Glutamatergic neuron (in vitro differentiated cells): ENCODE measurements at regions not wholly inside any gene's neighbourhood (a gene's known extent, or its start where the extent isn't known, plus 50 kb on each side); places are given as distances from the start of the nearest gene placed in this dataset.
A peak's percentile ranks its signal among the peaks of the same experiment; 100 is the strongest.

Experiments used
- DNase-seq: peaks from one replicate; pipeline ENCODE4 v3.0.0; 2022
- H3K27ac Mint-ChIP-seq: one replicate; pipeline ENCODE4 v1.8.0; 2020; ENCODE audit warnings: mild to moderate bottlenecking, mixed read lengths, inconsistent platforms; ENCODE audit not compliant: unreplicated experiment
- H3K27me3 Mint-ChIP-seq: one replicate; pipeline ENCODE4 v1.8.0; 2020; ENCODE audit warnings: mild to moderate bottlenecking, moderate library complexity, mixed read lengths, inconsistent platforms; ENCODE audit not compliant: unreplicated experiment
- H3K36me3 Mint-ChIP-seq: one replicate; pipeline ENCODE4 v1.8.0; 2020; ENCODE audit warnings: mild to moderate bottlenecking, mixed read lengths, inconsistent platforms; ENCODE audit not compliant: unreplicated experiment
- H3K4me1 Mint-ChIP-seq: one replicate; pipeline ENCODE4 v1.8.0; 2020; ENCODE audit warnings: mild to moderate bottlenecking, low read depth, mixed read lengths, inconsistent platforms; ENCODE audit not compliant: unreplicated experiment
- H3K4me3 Mint-ChIP-seq: one replicate; pipeline ENCODE4 v1.8.0; 2020; ENCODE audit warnings: mild to moderate bottlenecking, mixed read lengths, inconsistent platforms; ENCODE audit not compliant: unreplicated experiment
- H3K9me3 Mint-ChIP-seq: one replicate; pipeline ENCODE4 v1.8.0; 2020; ENCODE audit warnings: mild to moderate bottlenecking, moderate library complexity, mixed read lengths, inconsistent platforms; ENCODE audit not compliant: unreplicated experiment
- TF ChIP-seq, protein P1 (sequence below): fragments of 200-600 bp; sonication (generic); IDR thresholded peaks from one replicate; pipeline ENCODE4 v1.5.0; 2021; ENCODE audit not compliant: partially characterized antibody, unreplicated experiment

DNA sequence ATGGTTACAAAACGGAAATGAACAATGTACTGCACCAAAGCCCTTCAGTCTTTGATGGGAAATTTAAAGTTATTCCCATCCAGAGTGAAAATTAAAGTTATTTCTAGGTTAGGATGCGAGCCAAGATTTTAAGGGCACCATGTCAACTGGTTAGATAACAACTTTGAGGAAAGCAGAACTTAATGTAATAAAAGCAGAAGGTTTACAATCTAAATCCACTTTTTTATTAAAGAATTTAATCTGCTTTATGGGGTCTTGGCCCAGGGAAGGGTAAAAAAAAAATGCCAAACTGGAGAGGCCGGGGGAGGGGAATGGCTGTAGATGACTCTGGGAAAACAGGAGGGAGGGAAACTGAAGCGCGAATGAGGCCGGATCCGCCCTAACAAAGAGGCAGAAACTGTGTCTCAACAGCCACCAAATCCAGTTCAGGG lies 108.2 kb upstream of the ATF7IP start:
- Mint-ChIP-seq H3K4me3 (peak overlapping the region; percentile 72), H3K27ac (peak overlapping the region; percentile 100), H3K27me3 (peaks cover 14% of the 10 kb centered on the region), H3K9me3 (peaks cover 24% of the 10 kb centered on the region), H3K36me3 (peaks cover 4% of the 10 kb centered on the region), H3K4me1 (peaks cover 42% of the 10 kb centered on the region)
- no peak for DNase-seq
- TF ChIP-seq, protein P1, sequence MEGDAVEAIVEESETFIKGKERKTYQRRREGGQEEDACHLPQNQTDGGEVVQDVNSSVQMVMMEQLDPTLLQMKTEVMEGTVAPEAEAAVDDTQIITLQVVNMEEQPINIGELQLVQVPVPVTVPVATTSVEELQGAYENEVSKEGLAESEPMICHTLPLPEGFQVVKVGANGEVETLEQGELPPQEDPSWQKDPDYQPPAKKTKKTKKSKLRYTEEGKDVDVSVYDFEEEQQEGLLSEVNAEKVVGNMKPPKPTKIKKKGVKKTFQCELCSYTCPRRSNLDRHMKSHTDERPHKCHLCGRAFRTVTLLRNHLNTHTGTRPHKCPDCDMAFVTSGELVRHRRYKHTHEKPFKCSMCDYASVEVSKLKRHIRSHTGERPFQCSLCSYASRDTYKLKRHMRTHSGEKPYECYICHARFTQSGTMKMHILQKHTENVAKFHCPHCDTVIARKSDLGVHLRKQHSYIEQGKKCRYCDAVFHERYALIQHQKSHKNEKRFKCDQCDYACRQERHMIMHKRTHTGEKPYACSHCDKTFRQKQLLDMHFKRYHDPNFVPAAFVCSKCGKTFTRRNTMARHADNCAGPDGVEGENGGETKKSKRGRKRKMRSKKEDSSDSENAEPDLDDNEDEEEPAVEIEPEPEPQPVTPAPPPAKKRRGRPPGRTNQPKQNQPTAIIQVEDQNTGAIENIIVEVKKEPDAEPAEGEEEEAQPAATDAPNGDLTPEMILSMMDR = no peak

DNA sequence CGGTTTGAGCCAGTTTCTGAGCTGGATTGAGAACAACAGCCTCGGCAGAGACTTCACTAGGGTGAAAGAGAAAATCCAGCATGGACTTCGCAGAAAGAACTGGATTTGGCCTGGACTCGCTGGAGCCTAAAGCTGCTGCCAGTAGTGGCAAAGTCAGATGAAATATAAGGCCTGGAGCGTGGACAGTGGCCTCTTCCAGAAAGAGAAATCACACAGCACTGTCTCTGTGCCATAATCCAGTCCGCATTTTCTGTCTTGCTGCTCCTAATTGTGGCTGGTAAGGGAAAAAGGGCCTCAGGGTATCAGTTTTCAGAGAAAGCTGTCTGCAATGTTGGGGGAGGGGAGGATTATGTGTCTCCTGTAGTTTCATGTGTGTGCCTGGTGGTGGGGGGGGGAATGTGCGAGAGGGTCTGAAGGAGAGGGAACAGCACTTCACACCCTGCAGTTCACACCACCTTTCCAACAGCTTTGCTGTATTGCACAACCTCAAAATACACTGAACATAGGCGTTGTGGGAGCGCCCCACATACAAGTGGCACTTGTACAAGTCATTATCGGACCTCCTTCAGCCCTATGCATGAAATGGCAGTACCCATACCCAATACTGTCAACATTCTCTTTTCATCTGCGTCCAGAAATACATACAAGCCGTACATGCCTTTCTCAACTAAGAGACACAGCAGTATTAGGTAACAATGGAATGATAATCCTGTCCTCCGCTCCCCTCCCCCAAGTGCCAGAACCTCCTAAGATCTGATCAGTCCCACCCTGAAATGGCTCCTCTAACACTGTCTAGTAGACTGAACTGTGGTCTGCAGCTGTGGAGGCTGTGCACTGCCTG lies 107.5 kb upstream of the ATF7IP start:
- H3K27ac Mint-ChIP-seq = peak overlapping the region; percentile 100
- H3K9me3 Mint-ChIP-seq = peaks cover 27% of the 10 kb centered on the region
- peaks cover 16% of the 10 kb centered on the region for H3K27me3 Mint-ChIP-seq
- H3K4me1 Mint-ChIP-seq = peaks cover 42% of the 10 kb centered on the region
- TF ChIP-seq, protein P1 = no peak
- H3K36me3 Mint-ChIP-seq = peaks cover 4% of the 10 kb centered on the region
- H3K4me3 Mint-ChIP-seq = peak overlapping the region; percentile 72
- DNase-seq = peak; percentile 97

DNA sequence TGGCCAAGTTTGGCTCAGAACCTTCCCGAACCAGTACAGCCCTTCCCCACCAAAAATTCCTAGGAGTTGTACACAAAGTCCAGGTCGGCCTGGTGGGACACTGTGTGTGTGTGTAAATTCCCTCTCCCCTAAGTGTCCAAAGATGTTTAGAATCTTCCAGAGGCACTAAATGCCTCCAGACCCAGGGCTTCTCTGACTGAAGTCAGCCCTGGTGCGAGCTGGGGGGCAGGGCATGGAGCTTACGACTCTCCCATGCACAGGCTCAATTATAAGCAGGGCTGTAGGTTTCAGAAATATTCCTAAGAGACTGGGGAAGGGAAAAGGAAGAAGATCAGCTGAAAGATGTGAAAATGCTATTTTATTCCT lies 106.9 kb upstream of the ATF7IP start:
- H3K4me3 Mint-ChIP-seq = peak overlapping the region; percentile 67
- TF ChIP-seq, protein P1 = no peak
- peak; percentile 31 for DNase-seq

DNA sequence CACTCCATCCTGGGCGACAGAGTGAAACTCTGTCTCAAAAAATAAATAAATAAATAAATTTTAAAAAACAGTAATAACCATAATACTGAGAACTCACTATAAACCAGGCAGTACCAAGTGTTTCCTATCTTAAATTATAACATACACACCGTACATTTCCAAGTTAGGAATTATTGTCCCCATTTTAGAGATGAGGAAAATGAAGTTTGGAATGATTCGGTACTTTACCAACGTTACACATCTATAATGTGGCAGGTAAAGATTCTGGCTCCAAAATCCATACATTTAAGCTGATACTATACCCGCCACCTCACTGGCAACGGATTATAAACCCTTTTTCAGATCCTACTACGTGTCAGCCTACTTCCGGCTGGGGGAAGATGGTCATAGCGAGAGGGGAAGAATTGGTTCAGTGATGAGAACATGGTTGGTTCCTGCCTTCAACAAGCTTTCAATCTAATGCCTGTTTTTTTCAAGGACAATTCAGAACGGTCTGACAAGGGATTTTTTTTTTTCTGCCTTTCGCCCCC lies 105.9 kb upstream of the ATF7IP start:
- Mint-ChIP-seq H3K36me3 (peaks cover 11% of the 10 kb centered on the region), H3K27ac (peak overlapping the region; percentile 100), H3K9me3 (peaks cover 31% of the 10 kb centered on the region), H3K4me1 (peaks cover 42% of the 10 kb centered on the region), H3K27me3 (peaks cover 20% of the 10 kb centered on the region), H3K4me3 (peak overlapping the region; percentile 78)
- DNase-seq = no peak
- TF ChIP-seq, protein P1 = no peak

More for the DNA sequence above, 106.9 kb upstream of the ATF7IP start:
- Mint-ChIP-seq H3K4me1 (peaks cover 42% of the 10 kb centered on the region), H3K27ac (peak overlapping the region; percentile 100), H3K36me3 (peaks cover 4% of the 10 kb centered on the region), H3K27me3 (peaks cover 16% of the 10 kb centered on the region), H3K9me3 (peaks cover 27% of the 10 kb centered on the region)
